Epidermal melanocyte (primary cell): ENCODE measurements at regions not wholly inside any gene's neighbourhood (a gene's known extent, or its start where the extent isn't known, plus 50 kb on each side); places are given as distances from the start of the nearest gene placed in this dataset.
"Not testable (repeated sequence)": the region's sequence is repeated elsewhere in the genome, so short reads cannot be mapped to it uniquely, and the experiment has no call there.

ENCODE experiments used
- DNase-seq: peaks from one replicate; pipeline ENCODE4 v3.0.0; 2011; ENCODE audit warnings: low spot score; ENCODE audit not compliant: insufficient read length

GRCh38 chr12:60191676-60192359 is 596.0 kb downstream of the SLC16A7 start:
- no peak for DNase-seq

GRCh38 chr12:60194678-60195077 is 598.8 kb downstream of the SLC16A7 start:
- DNase-seq, result no peak

DNA sequence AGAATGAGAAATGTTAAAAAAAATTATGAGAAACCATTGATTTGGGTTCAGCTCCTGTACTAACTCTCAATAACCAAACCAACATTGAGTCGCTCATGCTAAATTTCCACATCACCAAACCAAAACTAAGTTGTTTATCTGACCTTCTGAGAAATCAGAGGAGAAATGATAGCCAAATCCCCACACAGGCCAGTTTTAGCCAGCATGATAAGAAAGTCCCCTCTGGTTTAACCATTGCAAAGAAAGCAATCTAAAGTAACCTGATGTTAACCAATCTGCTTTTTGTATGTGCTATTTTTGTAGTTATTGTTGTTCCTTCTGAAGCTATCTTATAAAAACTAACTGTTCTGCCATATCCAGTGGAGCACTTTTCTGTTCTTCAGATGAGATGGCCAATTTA is 599.7 kb downstream of the SLC16A7 start:
- no peak for DNase-seq

DNA sequence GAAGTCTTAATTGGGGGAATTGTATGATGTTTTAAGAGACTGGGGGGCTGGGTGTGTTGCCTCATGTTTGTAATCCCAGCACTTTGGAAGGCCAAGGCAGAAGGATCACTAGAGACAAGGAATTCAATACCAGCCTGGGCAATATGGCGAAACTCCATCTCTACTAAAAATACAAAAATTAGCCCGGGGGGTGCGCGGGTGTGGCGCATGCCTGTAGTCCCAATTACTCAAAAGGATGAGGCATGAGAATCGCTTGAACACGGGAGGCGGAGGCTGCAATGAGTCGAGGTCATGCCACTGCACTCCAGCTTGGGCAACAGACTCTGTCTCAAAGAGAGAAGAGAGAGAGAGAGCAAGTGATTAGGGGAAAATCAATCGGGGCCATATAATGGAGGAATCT is 600.5 kb downstream of the SLC16A7 start:
- no peak for DNase-seq

- DNase-seq, result no peak
These were observed 601.8 kb downstream of the SLC16A7 start for GRCh38 chr12:60197589-60197988.

- DNase-seq, result no peak
These were observed 606.1 kb downstream of the SLC16A7 start for GRCh38 chr12:60201891-60202290.

- DNase-seq, result no peak
These were observed 609.7 kb downstream of the SLC16A7 start for GRCh38 chr12:60205500-60205899.

GRCh38 chr12:60209521-60209920 is 613.7 kb downstream of the SLC16A7 start:
- DNase-seq, result no peak

DNA sequence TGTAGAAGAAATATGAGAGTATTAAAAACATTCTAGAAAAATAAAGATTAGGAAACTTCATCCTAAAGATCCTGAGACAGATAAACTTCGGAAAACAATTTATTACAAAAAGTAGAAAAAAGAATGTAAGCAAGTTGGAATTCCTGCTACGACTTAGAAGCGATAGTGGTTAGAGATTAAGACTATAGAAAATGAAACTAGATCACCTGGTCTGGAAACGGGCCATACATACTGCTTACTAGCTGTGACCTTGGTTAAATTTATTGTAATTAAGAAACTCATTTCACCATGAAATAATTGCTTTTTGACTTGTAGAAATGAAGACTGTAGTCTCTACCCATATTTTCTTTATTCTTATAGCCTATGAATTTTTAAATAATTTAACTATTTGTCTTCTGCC is 614.1 kb downstream of the SLC16A7 start:
- DNase-seq, result no peak

DNA sequence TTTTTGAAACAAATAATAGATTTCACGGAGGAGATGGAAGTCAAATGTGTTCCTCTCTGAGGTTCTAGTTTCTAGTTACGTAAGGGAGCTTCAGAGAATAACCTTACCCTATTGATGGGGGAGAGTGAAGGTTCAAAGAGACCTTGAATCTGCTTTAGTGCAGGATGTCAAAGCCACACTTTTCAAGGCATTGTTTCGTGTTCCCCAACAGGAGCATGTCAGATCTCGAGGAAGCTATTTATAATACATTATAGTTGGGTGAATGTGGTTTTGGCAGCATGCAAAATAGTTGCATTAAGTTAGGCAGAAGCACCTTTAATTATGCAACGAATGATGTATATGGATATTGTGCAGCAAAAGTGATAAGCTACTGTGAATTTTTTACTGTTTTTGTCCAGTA is 614.9 kb downstream of the SLC16A7 start:
- DNase-seq, result no peak

- no peak for DNase-seq
These were observed 615.4 kb downstream of the SLC16A7 start for GRCh38 chr12:60211244-60211643.

- no peak for DNase-seq
These were observed 616.6 kb downstream of the SLC16A7 start for GRCh38 chr12:60212159-60213000.

GRCh38 chr12:60213272-60213671 is 617.4 kb downstream of the SLC16A7 start:
- not testable (repeated sequence) for DNase-seq

DNA sequence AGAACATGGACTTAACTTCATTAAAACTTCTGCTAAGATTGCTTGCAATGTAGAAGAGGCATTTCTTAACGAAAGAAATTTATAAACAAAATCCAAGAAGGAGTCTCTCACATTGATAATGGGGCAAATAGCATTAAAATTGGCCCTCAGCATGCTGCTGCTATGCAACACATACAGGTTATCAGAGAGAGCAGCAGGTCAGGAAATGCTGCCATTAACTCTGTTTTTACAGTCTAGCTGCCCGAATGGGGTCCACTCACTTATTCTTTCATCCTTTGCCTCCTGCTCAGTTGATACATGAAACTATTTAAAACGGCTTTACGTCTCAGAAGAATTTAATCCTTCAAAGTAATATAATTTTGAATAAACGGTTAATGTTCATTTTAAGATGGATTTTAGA is 620.4 kb downstream of the SLC16A7 start:
- DNase-seq, result no peak

DNA sequence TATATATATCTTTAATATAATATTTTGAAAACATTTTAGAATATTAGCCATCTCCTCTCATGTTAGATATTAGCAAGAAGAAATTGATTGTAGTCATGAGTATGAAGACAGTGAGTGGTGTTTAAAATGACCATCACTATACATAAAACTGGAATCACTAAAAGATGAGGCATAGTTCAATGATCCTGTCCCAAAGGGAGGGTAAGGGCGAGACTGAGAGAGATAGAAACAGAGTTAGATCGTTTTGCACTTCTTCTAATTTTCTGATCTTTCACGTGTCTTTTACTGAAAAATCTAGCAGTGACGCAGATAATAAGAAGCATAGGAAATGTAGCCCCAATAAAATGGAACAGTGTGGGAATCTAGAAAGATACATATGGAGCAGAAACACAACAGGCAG is 627.4 kb downstream of the SLC16A7 start:
- DNase-seq, result no peak

- no peak for DNase-seq
These were observed 629.6 kb downstream of the SLC16A7 start for GRCh38 chr12:60225216-60226000.

GRCh38 chr12:60227916-60228315 is 632.1 kb downstream of the SLC16A7 start:
- DNase-seq, result no peak

GRCh38 chr12:60230056-60230455 is 634.2 kb downstream of the SLC16A7 start:
- DNase-seq, result no peak

DNA sequence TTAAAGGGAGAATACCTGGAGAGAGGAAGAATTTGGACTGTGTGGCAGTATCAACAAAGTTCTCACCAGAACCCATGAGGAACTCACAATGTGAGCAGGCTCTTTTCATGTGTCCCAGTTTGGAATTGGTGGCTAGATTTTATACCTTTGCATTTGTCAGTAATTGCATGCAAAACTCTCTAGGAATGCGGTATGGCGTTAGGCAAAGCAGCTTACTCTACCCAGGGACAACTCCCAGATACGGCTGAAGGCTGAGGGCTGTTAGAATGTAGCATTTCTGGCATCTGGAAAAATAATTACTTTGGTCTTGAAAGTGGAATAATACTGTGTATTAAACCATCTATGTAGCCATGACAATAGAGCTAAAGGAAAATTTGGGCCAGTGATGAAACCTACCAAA is 635.5 kb downstream of the SLC16A7 start:
- DNase-seq, result no peak

GRCh38 chr12:60231976-60232907 is 636.4 kb downstream of the SLC16A7 start:
- DNase-seq, result no peak

- not testable (repeated sequence) for DNase-seq
These were observed 638.9 kb downstream of the SLC16A7 start for GRCh38 chr12:60234611-60235195.
